Natural killer cell treated with Interleukin-12 subunit alpha and Interleukin-12 subunit beta and Interleukin-15 and Interleukin-18, amount 100 ng/mL, for 72 hours (primary cell): ENCODE measurements at regions not wholly inside any gene's neighbourhood (a gene's known extent, or its start where the extent isn't known, plus 50 kb on each side); places are given as distances from the start of the nearest gene placed in this dataset.
A peak's percentile ranks its signal among the peaks of the same experiment; 100 is the strongest.

Experiments used
- ATAC-seq, 2 donors: fragments of 150-1000 bp; cut with Tn5 transposase in 1 of 2; sonication (Bioruptor Pico), chemical (Tn5 transposase) in 1 of 2; 2 replicates each; pipeline ENCODE4 v1.10.0; 2021
- DNase-seq: peaks from one replicate; pipeline ENCODE4 v3.0.0; 2022; ENCODE audit warnings: low spot score
- H3K27ac Mint-ChIP-seq, 2 donors: 1 replicate in 1 of 2; 2 replicates in 1 of 2; pipeline ENCODE4 v1.8.0; 2022; ENCODE audit warnings: mixed read lengths in 2 of 2, mild to moderate bottlenecking in 1 of 2, moderate library complexity in 1 of 2
- H3K27me3 Mint-ChIP-seq, 2 donors: 1 replicate in 1 of 2; 2 replicates in 1 of 2; pipeline ENCODE4 v1.8.0; 2022; ENCODE audit warnings: mixed read lengths in 2 of 2
- H3K36me3 Mint-ChIP-seq: one replicate; pipeline ENCODE4 v1.8.0; 2022; ENCODE audit warnings: mixed read lengths
- H3K4me1 Mint-ChIP-seq, 2 donors: 1 replicate in 1 of 2; 2 replicates in 1 of 2; pipeline ENCODE4 v1.8.0; 2022; ENCODE audit warnings: low read depth in 2 of 2, mixed read lengths in 2 of 2, mild to moderate bottlenecking in 1 of 2
- H3K4me3 Mint-ChIP-seq: one replicate; pipeline ENCODE4 v1.8.0; 2022; ENCODE audit warnings: mixed read lengths
- H3K9me3 Mint-ChIP-seq: 2 replicates; pipeline ENCODE4 v1.8.0; 2022; ENCODE audit warnings: mixed read lengths

- Mint-ChIP-seq H3K27ac (no peak overlapping the region), H3K4me3 (peak overlapping the region; percentile 5), H3K27me3 (peaks cover 0 to 7% of the 10 kb centered on the region in 2 donors), H3K4me1 (peaks cover 0 to 6% of the 10 kb centered on the region in 2 donors), H3K9me3 (no peaks in the 10 kb centered on the region), H3K36me3 (peaks cover 7% of the 10 kb centered on the region)
- no peak for DNase-seq
- peak; percentile 8 to 56 for ATAC-seq
Measured at GRCh38 chr6:166830891-166831363, 125.4 kb downstream of the RNASET2 start.

- Mint-ChIP-seq H3K4me3 (no peak overlapping the region), H3K9me3 (no peaks in the 10 kb centered on the region), H3K27me3 (peaks cover 0 to 7% of the 10 kb centered on the region in 2 donors), H3K27ac (no peak overlapping the region), H3K4me1 (peaks cover 0 to 6% of the 10 kb centered on the region in 2 donors), H3K36me3 (peaks cover 7% of the 10 kb centered on the region)
- ATAC-seq: peak in 1 of 2 donors; percentile 75
- no peak for DNase-seq
Measured at GRCh38 chr6:166830185-166830890, 126.0 kb downstream of the RNASET2 start.

GRCh38 chr6:166826264-166826663 is 130.1 kb downstream of the RNASET2 start:
- Mint-ChIP-seq H3K36me3 (no peaks in the 10 kb centered on the region), H3K27ac (no peak overlapping the region), H3K27me3 (peaks cover 0 to 10% of the 10 kb centered on the region in 2 donors), H3K9me3 (no peaks in the 10 kb centered on the region), H3K4me3 (no peak overlapping the region), H3K4me1 (peaks cover 0 to 4% of the 10 kb centered on the region in 2 donors)
- no peak for DNase-seq
- ATAC-seq: no peak

- H3K4me3 Mint-ChIP-seq: no peak overlapping the region
- DNase-seq (no peak), ATAC-seq (no peak)
- no peak overlapping the region for H3K27ac Mint-ChIP-seq
- no peaks in the 10 kb centered on the region for H3K4me1 Mint-ChIP-seq
- peaks cover 0 to 7% of the 10 kb centered on the region in 2 donors for H3K27me3 Mint-ChIP-seq
- H3K36me3 Mint-ChIP-seq: no peaks in the 10 kb centered on the region
- no peaks in the 10 kb centered on the region for H3K9me3 Mint-ChIP-seq
Measured at GRCh38 chr6:166825553-166826145, 130.7 kb downstream of the RNASET2 start.

GRCh38 chr6:166824880-166825250 is 131.5 kb downstream of the RNASET2 start:
- peak; percentile 29 to 40 for ATAC-seq
- H3K4me3 Mint-ChIP-seq: no peak overlapping the region

GRCh38 chr6:166824146-166824879 is 132.0 kb downstream of the RNASET2 start:
- no peak overlapping the region for H3K27ac Mint-ChIP-seq
- peaks cover 0 to 7% of the 10 kb centered on the region in 2 donors for H3K27me3 Mint-ChIP-seq
- H3K4me1 Mint-ChIP-seq: no peaks in the 10 kb centered on the region
- peak; percentile 37 to 48 for ATAC-seq
- H3K9me3 Mint-ChIP-seq: no peaks in the 10 kb centered on the region
- no peaks in the 10 kb centered on the region for H3K36me3 Mint-ChIP-seq
- no peak for DNase-seq
- no peak overlapping the region for H3K4me3 Mint-ChIP-seq

More at GRCh38 chr6:166824880-166825250, 131.5 kb downstream of the RNASET2 start:
- no peaks in the 10 kb centered on the region for H3K9me3 Mint-ChIP-seq
- H3K4me1 Mint-ChIP-seq: no peaks in the 10 kb centered on the region
- no peak overlapping the region for H3K27ac Mint-ChIP-seq
- H3K27me3 Mint-ChIP-seq: peaks cover 0 to 7% of the 10 kb centered on the region in 2 donors
- no peaks in the 10 kb centered on the region for H3K36me3 Mint-ChIP-seq
- DNase-seq: no peak

- H3K27me3 Mint-ChIP-seq: peaks cover 0 to 3% of the 10 kb centered on the region in 2 donors
- H3K27ac Mint-ChIP-seq: no peak overlapping the region
- no peak overlapping the region for H3K4me3 Mint-ChIP-seq
- no peaks in the 10 kb centered on the region for H3K36me3 Mint-ChIP-seq
- no peak for ATAC-seq
- H3K9me3 Mint-ChIP-seq: no peaks in the 10 kb centered on the region
- DNase-seq: no peak
- no peaks in the 10 kb centered on the region for H3K4me1 Mint-ChIP-seq
Measured at GRCh38 chr6:166822609-166823008, 133.7 kb downstream of the RNASET2 start.

GRCh38 chr6:166820483-166820882 is 135.9 kb downstream of the RNASET2 start:
- no peak overlapping the region for H3K4me3 Mint-ChIP-seq
- no peak overlapping the region for H3K27ac Mint-ChIP-seq
- no peaks in the 10 kb centered on the region for H3K9me3 Mint-ChIP-seq
- ATAC-seq (no peak), DNase-seq (no peak)
- H3K36me3 Mint-ChIP-seq: no peaks in the 10 kb centered on the region
- no peaks in the 10 kb centered on the region for H3K4me1 Mint-ChIP-seq
- H3K27me3 Mint-ChIP-seq: peaks cover 0 to 3% of the 10 kb centered on the region in 2 donors

GRCh38 chr6:166820070-166820469 is 136.3 kb downstream of the RNASET2 start:
- no peaks in the 10 kb centered on the region for H3K9me3 Mint-ChIP-seq
- no peak overlapping the region for H3K27ac Mint-ChIP-seq
- H3K36me3 Mint-ChIP-seq: no peaks in the 10 kb centered on the region
- no peak for DNase-seq
- ATAC-seq: no peak
- H3K4me1 Mint-ChIP-seq: no peaks in the 10 kb centered on the region
- no peak overlapping the region for H3K4me3 Mint-ChIP-seq
- H3K27me3 Mint-ChIP-seq: peaks cover 0 to 3% of the 10 kb centered on the region in 2 donors

- Mint-ChIP-seq H3K27ac (no peak overlapping the region), H3K4me3 (no peak overlapping the region), H3K27me3 (no peaks in the 10 kb centered on the region), H3K36me3 (no peaks in the 10 kb centered on the region), H3K4me1 (no peaks in the 10 kb centered on the region), H3K9me3 (no peaks in the 10 kb centered on the region)
- no peak for ATAC-seq
- no peak for DNase-seq
Measured at GRCh38 chr6:166815629-166816028, 140.7 kb downstream of the RNASET2 start.

GRCh38 chr6:166814390-166814789 is 142.0 kb downstream of the RNASET2 start:
- no peaks in the 10 kb centered on the region for H3K9me3 Mint-ChIP-seq
- no peak overlapping the region for H3K27ac Mint-ChIP-seq
- H3K36me3 Mint-ChIP-seq: no peaks in the 10 kb centered on the region
- H3K27me3 Mint-ChIP-seq: no peaks in the 10 kb centered on the region
- no peak for ATAC-seq
- no peak overlapping the region for H3K4me3 Mint-ChIP-seq
- no peaks in the 10 kb centered on the region for H3K4me1 Mint-ChIP-seq
- DNase-seq: no peak

GRCh38 chr6:166813461-166813860 is 142.9 kb downstream of the RNASET2 start:
- ATAC-seq (no peak), DNase-seq (no peak)
- no peaks in the 10 kb centered on the region for H3K9me3 Mint-ChIP-seq
- H3K36me3 Mint-ChIP-seq: no peaks in the 10 kb centered on the region
- H3K4me1 Mint-ChIP-seq: no peaks in the 10 kb centered on the region
- H3K27me3 Mint-ChIP-seq: no peaks in the 10 kb centered on the region
- no peak overlapping the region for H3K27ac Mint-ChIP-seq
- H3K4me3 Mint-ChIP-seq: no peak overlapping the region

- peaks cover 18% of the 10 kb centered on the region for H3K9me3 Mint-ChIP-seq
- H3K27ac Mint-ChIP-seq: no peak overlapping the region
- no peaks in the 10 kb centered on the region for H3K4me1 Mint-ChIP-seq
- H3K4me3 Mint-ChIP-seq: no peak overlapping the region
- ATAC-seq (no peak), DNase-seq (no peak)
- H3K27me3 Mint-ChIP-seq: peaks cover 6 to 7% of the 10 kb centered on the region in 2 donors
- peaks cover 16% of the 10 kb centered on the region for H3K36me3 Mint-ChIP-seq
Measured at GRCh38 chr6:166810864-166811263, 145.5 kb downstream of the RNASET2 start.

GRCh38 chr6:166809721-166810120 is 146.6 kb downstream of the RNASET2 start:
- H3K36me3 Mint-ChIP-seq: peaks cover 22% of the 10 kb centered on the region
- no peak overlapping the region for H3K4me3 Mint-ChIP-seq
- no peak overlapping the region for H3K27ac Mint-ChIP-seq

More at GRCh38 chr6:166809721-166810120, 146.6 kb downstream of the RNASET2 start:
- no peak for DNase-seq
- no peak for ATAC-seq
- Mint-ChIP-seq H3K27me3 (peaks cover 11% of the 10 kb centered on the region in 2 donors), H3K9me3 (peaks cover 21% of the 10 kb centered on the region), H3K4me1 (no peaks in the 10 kb centered on the region)
